ENCODE measurements at regions not wholly inside any gene's neighbourhood (a gene's known extent, or its start where the extent isn't known, plus 50 kb on each side); places are given as distances from the start of the nearest gene placed in this dataset.
A peak's percentile ranks its signal among the peaks of the same experiment; 100 is the strongest.
"Not testable (repeated sequence)": the region's sequence is repeated elsewhere in the genome, so short reads cannot be mapped to it uniquely, and the experiment has no call there.

DNA sequence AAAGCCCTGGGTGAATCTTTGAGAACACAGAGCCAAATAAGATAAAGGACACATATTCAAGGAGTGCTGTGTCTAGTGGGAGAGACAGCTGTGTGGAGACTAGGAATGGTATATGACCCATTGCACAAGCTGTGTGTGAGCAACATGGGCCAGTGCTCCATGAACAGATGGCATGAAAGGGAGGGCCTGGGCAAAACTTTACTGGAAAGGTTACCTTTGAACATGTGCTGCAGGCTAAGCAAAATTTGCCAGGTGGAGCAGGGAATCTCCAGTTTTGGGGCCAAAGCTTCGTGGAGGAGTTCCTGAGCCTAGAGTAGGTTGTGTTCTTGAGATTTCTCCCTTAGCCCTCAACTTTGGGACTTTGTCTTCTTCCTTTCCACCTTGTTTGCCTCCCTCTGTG, 446.1 kb upstream of the PROX1 start:
- no peak for DNase-seq

DNA sequence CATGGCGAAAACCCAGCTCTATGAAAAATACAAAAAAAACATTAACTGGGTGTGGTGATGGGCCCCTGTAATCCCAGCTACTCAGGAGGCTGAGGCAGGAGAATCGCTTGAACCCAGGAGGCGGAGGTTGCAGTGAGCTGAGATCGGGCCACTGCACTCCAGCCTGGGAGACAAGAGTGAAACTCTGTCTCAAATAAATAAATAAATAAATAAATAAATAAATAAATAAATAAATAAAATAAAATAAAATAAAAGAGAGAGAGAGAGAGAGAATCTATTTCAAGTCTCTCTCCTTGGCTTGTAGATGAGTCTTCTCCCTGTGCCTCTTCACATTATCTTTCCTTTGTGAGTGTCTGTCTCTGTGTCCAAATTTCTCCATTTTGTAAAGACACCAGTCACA, 442.6 kb upstream of the PROX1 start:
- DNase-seq = not testable (repeated sequence)

DNA sequence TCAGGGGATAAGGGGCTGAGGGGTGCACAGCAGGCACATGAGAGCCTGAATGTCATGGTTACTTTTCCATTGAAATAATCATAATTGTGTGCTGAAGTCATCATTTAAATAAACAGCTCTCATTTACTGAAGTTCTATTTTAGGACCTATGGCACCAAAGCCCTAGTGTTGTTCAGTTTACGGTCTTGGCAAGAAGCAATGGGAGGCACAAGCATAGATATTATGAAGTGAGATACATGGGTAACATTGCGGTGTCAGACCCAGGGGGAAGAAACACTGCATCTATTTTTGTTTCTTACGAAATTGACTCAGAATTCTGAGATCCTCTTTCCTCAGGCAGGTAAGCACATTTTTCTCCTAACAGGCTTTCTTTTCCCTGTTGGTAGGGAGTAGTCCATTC, 437.8 kb upstream of the PROX1 start:
- no peak for DNase-seq

DNA sequence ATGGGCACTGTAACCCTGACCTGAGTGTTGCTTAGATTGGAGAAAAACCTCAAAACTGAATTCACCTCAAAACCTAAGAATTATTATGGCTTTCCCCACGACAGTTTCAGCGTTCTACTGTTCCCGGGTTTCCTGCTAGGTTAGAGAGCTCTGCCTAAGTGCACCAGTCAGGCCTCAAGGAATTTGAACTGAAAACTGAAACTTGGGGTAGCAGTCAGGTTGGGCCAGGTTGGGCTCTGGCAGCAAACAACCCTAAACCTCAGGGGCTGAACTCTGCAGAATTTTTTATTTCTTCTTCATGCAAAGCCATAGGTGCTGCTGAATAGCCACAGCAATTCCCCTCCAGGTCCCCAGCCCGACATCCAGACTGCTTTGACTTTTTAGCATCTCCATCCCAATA, 437.0 kb upstream of the PROX1 start:
- DNase-seq = no peak

DNA sequence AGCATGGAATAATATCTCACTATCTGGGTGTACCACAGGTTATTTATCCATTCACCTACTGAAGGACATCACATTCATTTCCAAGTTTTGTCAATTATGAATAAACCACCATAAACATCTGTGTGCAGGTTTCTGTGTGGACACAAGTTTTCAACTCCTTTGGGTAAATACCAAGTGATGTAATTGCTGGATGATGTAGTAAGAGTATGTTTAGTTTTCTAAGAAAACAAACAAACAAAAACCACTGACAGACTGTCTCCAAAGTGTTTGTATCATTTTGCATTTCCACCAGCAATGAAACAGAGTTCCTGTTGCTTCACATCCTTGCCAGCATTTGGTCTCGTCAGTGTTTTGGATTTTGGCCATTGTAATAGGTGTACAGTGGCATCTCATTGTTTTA, 435.7 kb upstream of the PROX1 start:
- DNase-seq = no peak

DNA sequence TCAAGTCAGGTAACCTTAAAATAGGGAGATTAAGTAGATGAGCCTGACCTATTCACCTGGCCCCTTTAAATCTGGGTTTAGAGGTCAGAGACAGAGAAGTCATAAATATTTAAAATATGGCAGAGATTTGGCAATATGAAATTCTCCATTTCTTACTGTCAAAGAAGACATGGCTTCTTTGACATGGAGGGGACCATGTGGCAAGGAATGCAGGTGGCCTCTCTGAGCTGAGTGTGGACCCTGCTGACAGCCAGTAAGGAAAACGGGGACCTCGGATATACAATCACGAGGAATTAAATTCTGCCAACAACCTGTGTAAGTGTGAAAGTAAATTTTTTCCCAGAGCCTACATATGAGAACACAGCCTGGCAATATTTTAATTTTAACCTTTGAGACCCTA, 427.5 kb upstream of the PROX1 start:
- DNase-seq = no peak

DNA sequence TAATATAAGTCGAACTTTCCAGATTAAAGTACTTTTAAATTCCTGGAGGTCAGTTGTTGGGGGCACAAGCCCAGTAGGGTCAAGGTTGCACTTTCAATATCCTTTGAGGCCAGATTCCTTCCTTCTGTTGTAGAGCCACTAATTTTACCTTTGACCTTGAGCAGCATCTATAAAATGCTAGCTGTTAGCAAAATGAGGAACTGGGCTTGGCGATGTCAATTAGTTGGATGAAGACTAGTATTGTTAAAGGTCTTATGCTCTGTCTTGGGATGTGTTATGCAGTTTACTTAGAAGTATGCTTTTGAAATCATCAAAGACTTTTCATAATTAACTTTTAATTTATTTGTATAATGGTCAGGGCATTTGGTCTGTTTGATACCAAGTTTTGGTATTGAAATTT, 425.9 kb upstream of the PROX1 start:
- no peak for DNase-seq

DNA sequence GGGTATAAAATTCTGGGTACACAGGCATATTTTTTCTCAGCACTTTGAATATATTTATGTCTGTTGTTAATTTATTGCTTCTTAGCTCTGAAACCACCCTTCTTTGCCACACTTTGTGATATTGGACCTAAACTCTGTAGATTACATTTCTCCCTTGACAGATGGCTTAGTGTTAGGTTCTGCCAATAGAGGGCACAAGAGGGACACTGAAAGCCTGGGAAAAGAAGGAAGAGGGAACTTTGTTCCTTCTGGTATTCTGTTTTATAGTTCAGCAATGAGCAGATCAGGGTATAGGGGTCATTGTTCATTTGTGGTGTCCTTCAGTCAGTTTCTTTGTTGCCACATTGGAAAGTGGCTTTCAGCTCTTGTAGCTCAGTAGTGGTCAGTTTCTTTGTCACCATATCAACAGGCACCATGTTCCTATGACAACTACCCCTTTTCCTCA, 423.5 kb upstream of the PROX1 start:
- no peak for DNase-seq

DNA sequence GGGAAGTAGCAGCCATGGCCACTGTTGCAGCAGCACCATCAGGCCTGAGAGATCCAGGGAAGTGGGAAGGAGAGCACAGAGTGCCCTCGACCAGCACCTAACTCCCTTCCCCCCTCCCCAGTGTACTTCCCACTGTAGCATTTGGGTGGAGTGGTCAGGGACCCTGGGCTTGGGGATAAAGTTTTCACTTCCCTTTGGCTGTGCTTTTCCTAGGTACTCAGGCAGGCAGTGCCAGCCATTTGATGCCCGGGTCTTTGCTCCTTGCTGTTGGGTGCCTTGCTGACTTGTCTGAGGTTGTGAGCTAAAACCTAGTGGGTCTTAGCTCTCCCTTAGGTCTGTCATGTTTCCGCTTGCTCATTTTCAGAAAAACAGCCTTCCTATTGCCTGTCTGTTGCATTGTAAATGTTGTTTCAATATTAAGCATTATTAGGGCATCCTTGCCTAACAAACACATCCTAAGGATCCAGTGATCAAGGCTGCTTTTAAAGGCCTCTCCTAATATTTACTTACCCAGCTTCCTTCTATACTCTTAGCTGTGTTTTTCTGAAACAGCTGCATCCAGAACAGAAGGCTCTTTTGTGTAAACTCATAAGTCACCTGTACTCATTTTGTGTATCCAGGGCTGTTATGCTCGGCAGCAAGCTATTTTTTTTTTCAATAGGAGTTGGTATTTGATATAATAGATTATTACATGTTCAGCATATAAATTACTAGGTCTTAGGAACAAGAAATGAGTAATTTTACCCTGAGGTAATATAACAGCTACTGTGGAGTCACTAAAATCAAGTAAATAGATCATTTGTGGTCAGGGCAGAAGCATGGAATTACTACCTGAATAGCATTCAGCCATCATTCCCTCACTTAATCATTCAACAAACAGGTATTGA, 418.6 kb upstream of the PROX1 start:
- peak; percentile 32 for DNase-seq

DNA sequence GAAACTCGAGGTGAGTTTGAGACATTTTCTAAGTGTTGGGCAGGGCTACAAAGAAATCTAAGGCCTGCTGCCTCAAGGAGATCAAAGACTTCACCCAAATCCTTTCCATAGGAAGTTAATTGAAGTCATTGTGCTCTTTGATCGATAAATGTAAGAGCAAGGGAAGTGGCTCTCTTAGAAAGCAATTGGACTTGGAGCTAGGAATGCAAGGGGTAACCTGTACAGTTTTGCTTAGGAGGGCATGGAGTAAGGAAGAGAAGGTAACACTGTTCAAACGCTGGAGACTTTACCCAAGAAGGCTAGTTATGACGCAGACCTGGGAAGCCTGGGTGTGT, 418.0 kb upstream of the PROX1 start:
- DNase-seq = no peak

DNA sequence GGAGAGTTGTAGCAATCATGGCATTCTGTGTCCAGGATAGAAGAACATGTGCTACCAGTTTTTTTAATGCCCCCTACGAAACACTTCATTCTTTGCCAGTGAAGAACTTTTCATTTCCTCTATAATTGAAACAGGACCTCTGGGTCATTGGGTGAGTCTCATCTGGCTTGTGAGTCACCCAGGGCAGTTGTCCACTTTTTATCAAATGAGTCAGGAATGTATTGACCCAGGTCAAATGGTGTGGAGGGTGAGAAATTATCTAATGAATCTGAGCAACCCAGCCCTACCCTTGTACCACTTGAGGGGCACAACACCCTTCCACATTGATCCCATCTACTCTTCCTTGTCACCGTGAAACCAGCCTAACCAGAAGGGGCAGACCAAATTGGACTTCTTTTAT, 417.3 kb upstream of the PROX1 start:
- DNase-seq = no peak

DNA sequence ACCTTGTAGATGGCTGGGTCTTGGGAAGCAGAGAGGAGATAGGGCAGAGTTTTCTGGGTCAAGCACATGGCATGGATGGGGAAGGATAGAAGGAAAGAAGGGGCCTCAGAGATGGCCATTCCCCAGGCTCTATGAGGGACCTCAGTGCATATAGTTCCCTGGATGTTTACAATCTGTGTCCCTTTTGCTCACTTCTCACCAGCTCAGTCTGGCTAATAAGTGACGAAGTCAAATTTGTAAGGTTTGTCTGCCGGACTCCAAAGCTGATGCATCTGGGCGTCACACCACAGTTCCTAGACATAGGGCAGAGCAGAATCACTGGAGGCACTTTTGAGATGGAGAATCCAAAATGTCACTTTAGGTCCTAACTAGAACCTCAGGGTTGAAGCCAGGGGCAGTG, 416.4 kb upstream of the PROX1 start:
- no peak for DNase-seq

DNA sequence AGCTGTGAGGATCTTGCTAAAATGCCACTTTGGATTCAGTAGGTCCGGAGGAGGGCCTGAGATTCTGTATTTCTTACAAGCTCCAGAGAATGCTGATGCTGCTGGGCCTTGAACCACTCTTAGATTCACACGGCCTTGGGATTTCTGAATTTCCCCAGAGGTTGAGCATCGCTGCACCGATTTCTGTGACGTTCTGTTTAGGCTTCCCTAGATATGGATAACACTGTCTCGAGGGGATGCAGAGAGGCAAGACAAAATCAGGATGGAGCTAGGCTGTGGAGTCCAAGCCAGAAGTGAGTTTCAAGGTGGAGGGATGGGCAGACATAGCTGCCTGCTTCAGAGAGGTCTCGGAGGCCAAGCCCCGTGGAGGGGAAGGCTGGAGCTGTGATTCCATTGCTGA, 415.9 kb upstream of the PROX1 start:
- DNase-seq = no peak

DNA sequence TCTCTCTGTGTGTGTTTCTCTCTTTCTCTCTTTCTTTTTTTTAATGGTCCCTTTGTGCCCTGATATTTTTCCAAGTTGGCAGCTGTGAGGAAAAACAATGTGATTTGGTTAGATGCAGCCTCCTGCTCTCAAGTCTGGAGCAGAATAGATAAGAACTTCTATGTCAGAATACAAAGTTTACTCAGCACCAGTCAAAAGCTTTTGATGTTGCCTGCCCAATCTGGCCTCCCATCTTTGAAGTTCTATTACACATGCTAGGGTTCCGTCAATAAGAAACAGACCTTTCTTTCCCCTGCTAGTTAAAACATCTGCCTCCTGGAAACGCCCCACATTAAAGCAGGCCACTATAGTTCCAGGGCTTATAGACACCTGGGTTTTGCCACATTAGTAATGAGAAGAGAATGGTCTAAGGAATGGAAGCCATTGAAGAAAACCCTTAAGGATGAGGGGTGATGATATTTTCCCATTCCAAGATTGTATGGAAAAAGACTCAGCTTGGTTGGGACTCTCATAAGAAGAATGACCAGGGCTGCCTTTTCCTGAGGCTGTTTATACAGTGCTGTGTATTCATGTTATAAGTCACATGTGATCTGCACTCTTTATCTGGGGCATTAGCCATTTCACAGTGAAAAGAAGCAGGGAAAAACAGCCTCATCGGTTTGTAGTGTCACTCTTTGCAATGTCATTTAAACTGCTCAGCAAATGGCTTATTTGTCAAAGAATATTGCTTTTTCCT, 414.7 kb upstream of the PROX1 start:
- no peak for DNase-seq

DNA sequence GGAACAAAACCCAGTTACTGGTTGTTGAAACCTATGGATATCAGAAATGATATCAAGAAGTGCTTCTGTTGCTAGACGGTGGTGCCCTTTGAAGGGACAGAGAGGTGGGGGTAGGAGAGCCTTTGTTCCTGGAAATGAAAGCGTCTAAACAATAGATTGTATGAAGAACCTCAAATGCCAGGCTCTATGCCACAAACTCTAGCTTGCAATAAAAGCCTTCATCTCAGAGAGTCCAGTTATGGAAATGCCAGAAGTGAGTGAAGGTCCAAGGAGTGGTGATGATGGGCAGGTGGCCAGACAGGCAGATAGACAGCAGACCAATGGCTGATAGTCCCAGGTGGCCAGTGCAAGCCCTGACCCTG, 414.1 kb upstream of the PROX1 start:
- no peak for DNase-seq

DNA sequence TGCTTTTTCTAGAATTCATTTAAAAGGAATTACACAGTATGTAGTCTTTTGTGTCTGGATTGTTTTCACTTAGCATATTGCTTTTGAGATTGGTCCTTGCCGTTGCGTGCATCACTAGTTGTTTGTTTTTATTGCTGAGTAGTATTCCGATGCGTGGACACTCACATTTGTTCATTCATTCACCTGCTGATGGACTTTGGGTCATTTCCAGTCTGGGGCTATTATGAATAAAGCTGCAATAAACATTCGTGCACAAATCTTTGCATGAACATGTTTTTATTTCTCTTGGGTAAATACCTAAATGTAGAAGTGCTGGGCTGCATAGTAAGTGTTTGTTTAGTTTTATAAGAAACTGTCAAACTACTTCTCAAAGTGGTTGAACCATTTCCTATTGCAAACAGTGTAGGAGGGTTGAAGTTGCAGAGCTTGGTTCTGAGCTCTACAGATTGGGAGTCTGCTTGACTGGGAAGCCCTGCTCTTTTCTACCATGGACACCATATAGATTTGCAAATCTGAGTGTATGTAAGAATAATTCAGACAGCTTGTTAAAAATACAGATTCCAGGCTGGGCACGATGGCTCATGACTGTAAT, 404.7 kb upstream of the PROX1 start:
- DNase-seq = no peak

DNA sequence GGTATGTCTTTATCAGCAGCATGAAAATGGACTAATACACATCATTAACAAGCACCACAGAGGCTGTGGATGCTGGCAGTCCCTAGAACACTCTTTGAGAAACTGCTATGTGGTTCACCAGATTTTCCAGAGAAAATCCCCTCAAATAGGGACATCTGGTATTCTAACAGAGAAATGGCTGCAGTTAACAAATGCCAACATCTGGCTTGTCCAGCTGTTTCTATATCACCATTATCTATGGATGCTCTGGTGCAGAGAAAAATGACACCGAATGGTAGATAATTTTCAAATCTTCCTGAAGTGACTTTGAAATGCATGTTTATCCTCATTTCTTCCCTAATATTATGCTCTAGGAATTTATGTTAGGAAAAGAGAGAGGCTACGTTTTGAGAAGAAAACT, 403.5 kb upstream of the PROX1 start:
- DNase-seq = no peak

DNA sequence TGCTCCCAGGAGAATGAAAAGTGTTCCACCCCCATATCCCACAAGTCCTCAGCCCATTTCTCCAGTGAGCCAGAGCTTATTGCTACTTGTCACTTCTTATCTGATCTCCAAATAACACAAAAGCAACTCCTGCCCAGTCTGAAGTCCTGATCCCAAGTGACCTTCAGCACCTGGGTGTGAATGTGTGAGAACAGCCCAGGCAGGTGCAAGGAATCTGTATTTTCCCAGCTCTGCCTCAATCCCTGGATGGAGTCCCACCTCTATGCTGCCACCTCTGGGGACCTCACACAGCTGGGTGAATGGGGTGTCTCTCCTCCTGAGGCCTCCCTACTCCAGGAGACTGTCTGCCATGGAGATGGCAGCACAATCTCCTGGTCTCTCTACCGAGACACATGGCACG, 402.4 kb upstream of the PROX1 start:
- DNase-seq = no peak

DNA sequence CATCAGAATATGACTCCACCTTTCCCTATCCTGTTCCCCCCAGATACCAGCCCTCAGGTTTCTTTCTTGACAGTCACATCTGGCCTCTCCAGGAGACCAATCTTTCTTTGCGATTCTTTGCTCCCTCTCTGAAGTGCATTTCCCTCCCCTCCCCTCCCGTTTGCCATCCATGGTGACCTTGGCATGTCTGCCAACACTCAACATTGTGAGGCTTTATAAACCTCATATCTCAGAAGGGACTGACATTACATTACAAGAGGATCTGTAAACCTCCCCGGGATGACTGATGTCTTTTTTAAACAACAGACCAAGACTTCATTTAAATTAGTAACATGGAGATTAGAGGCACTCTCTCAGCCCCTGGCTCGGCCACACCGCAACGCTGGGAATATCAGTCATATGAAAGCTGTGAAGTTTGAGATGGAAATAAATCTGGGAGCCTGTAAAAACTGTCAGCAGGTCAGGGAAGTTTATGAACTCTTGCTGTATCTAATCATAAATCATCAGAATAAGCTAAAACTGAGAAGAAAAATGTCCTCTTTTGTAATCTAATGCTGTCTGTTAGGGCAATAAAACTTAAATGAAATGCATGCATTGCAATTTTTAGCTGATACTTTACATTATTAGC, 401.7 kb upstream of the PROX1 start:
- DNase-seq = no peak

DNA sequence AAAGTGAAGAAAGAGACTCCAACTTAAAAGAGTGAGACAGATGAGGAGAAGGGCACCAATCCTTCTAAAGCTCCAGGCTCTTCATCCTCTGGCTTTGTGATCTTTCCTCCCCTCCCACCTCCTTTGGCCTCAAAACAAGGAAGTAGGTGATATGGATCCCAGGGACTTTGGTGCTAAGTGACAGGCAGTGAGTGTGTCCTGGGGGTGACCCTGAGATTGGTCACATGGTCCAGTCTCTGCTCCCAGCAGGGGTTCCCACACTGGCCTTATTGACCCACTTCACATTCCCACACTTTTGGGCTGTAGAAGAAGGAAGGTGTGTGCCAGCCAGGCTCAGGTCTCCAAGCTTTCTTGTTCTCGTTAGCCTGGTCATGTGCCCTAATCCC, 401.2 kb upstream of the PROX1 start:
- DNase-seq = no peak

DNA sequence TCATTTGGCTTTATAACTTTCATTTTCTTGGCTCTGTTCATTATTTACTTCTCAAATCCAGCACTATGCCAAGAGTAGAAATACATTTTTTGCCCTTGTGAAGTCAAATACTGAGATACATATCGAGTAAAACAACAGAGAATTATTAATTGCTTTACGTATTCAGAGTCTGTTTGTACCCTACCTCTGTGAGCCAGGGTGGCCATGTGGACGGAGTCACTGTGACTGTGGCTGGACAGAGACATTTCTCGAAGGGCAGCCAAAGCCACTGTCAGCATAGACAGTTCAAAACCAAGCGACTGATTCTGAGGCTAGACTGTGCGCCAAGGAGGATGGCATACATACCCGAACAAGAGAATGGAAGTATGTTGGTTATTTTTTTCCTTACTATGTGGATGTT, 391.0 kb upstream of the PROX1 start:
- DNase-seq = no peak

DNA sequence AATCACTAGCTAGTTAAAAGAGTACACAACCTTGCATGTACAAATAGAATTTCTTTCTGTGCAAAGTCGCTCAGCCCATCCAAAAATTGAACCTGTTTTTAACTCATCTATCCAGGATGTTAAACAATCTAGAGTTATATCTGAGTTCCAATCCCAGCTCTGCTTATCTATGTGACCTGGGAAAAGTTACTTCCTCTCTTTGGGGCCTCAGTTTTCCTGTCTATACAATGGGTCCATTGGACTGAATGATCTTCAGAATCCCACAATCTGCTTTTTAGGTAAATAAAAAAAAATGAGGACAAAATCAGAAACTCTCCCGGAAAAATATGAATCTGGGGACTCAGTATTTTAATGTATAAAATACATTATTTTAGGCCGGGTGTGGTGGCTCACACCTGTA, 389.5 kb upstream of the PROX1 start:
- no peak for DNase-seq

DNA sequence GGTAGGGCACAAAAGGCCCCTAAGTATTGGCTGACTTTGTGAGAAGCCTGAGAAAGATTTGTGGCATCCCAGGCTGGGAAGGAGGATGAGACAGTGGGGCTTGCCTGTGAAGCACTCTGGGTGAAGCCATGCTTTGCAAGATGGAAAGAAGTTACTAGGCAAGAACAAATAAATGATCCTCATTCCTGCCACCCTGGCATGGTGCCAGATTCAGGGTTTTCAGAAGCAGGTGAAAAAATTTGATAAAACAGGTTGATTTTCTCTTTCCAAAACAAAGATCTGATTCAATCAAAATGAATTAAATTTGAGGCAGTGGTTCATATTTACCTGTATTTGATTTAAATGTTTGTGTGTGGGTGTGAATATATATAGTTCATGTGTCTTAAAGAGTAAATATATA, 386.9 kb upstream of the PROX1 start:
- no peak for DNase-seq

DNA sequence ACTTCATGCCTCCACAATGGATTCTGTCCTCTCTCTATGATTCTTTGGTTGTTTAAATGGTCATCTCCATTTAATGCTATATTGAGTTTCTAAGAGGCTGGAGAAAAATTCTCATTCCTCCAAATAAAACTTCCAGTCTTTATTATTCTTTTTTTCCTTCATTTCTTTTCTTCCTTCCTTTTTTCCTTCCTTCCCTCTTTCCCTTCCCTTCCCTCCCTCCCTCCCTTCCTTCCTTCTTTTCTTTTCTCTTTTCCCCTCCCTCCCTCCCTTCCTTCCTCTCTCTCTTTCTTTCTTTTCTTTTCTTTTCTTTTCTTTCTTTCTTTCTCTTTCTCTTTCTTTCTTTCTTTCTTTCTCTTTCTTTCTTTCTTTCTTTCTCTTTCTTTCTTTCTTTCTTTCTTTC, 386.1 kb upstream of the PROX1 start:
- not testable (repeated sequence) for DNase-seq
